ENCODE measurements at regions not wholly inside any gene's neighbourhood (a gene's known extent, or its start where the extent isn't known, plus 50 kb on each side); places are given as distances from the start of the nearest gene placed in this dataset.

- TF ChIP-seq POLR2AphosphoS5 (IDR thresholded peaks at IDR 0.05; ENCODE audit: low read depth, low read length) (no peak), SIN3A (IDR thresholded peaks at IDR 0.05; ENCODE audit: borderline replicate concordance, insufficient read depth, low read length) (no peak), TAF1 (IDR thresholded peaks at IDR 0.05; ENCODE audit: borderline replicate concordance, insufficient read depth, low read length) (no peak)
Observed at GRCh38 chr20:6714279-6714711, 53.2 kb upstream of the BMP2 start.

All from PFSK-1 (cell line).